Transverse colon (tissue), 4 donors: ENCODE measurements at regions not wholly inside any gene's neighbourhood (a gene's known extent, or its start where the extent isn't known, plus 50 kb on each side); places are given as distances from the start of the nearest gene placed in this dataset.

Source experiments
- DNase-seq: peaks from one replicate; pipeline ENCODE4 v3.0.0-alpha.2; 2019
- H3K27ac ChIP-seq, 4 donors: fragments of 200-600 bp; sonication (generic); 2 replicates each; pipeline ENCODE4 v1.5.1; 2016 to 2018; ENCODE audit warnings: inconsistent platforms in 4 of 4
- H3K27me3 ChIP-seq: fragments of 200-600 bp; sonication (generic); 2 replicates; pipeline ENCODE4 v1.5.1; 2017; ENCODE audit warnings: inconsistent platforms
- H3K36me3 ChIP-seq, 4 donors: fragments of 200-600 bp; sonication (generic); 2 replicates each; pipeline ENCODE4 v1.5.1; 2017 to 2019; ENCODE audit warnings: inconsistent platforms in 4 of 4
- H3K4me1 ChIP-seq, 4 donors: fragments of 200-600 bp; sonication (generic); 2 replicates each; pipeline ENCODE4 v1.5.1; 2017 to 2020; ENCODE audit warnings: inconsistent platforms in 4 of 4
- H3K4me3 ChIP-seq, 4 donors: fragments of 200-600 bp; sonication (generic); 1 replicate in 1 of 4; 2 replicates in 3 of 4; pipeline versions ENCODE4 v1.5.1 to v1.6.1; 2017 to 2019; ENCODE audit warnings: inconsistent platforms in 4 of 4
- H3K9me3 ChIP-seq, 2 donors: fragments of 200-600 bp; sonication (generic); 2 replicates each; pipeline ENCODE4 v1.5.1; 2017 to 2019; ENCODE audit warnings: inconsistent platforms in 2 of 2
- CTCF ChIP-seq, 5 experiments: fragments of 200-600 bp in 3 of 5; fragments of 450-650 bp in 2 of 5; sonication (generic) in 3 of 5; IDR thresholded peaks; 1 replicate in 2 of 5; 2 replicates in 3 of 5; pipeline ENCODE4 v1.5.1; 2016 to 2017; ENCODE audit warnings: antibody characterized with exemption in 5 of 5, inconsistent platforms in 3 of 5, mild to moderate bottlenecking in 2 of 5, moderate library complexity in 1 of 5
- EP300 ChIP-seq: sonication (generic); formaldehyde crosslinking; IDR thresholded peaks from one replicate; pipeline ENCODE4 v1.6.1; 2017; ENCODE audit warnings: antibody characterized with exemption, low read depth
- POLR2A ChIP-seq: fragments of 450-650 bp; IDR thresholded peaks from one replicate; pipeline ENCODE4 v1.6.1; 2016; ENCODE audit warnings: antibody characterized with exemption, mild to moderate bottlenecking, moderate library complexity
- POLR2AphosphoS5 ChIP-seq, 3 donors: sonication (generic); formaldehyde crosslinking; IDR thresholded peaks; one replicate each; pipeline ENCODE4 v1.6.1; 2016; ENCODE audit warnings: antibody characterized with exemption in 3 of 3
- WGBS, 2 donors: methylation state at CpG; one replicate each; pipeline ENCODE4 v1.1.5; 2018; ENCODE audit warnings: low coverage in 1 of 2; 5-methylcytosine and 5-hydroxymethylcytosine counted together
- in situ Hi-C, 4 donors: fragments of 200-750 bp; cut with MboI; loops; one replicate each; pipeline versions ENCODE4 v1.15.0 to v1.15.1; 2017; ENCODE audit warnings: low sequenced_read_pairs in 3 of 4, low pct_ligation_motif_present in 1 of 4, low pct_unique_long_range_greater_than_20kb in 1 of 4
- intact Hi-C: fragments of 100-400 bp; cut with DNase I; formaldehyde crosslinking; loops from one replicate; pipeline ENCODE4 v1.15.1; 2023; ENCODE audit warnings: low total_unique reads

- DNase-seq = no peak
- no peaks in the 10 kb centered on the region for H3K27me3 ChIP-seq
- H3K4me1 ChIP-seq = peaks cover 3 to 29% (median 8%) of the 10 kb centered on the region in 4 donors
- H3K27ac ChIP-seq = no peak overlapping the region
- in situ Hi-C loops = loop anchor here in 2 of 4 donors (25.0 kb wide), 1 partner anchor 691 kb away; no protein-coding TSS in a partner anchor
- TF ChIP-seq CTCF (IDR thresholded peaks at IDR 0.05) = no peak
- TF ChIP-seq POLR2A = no peak
- no peaks in the 10 kb centered on the region for H3K36me3 ChIP-seq
- H3K9me3 ChIP-seq = no peaks in the 10 kb centered on the region
- intact Hi-C loops = no loop called here
- H3K4me3 ChIP-seq = no peak overlapping the region
- WGBS, 2 donors = 45 to 67% methylated on average over 2 of the region's 2 CpGs
Measured at GRCh38 chr6:71396410-71396801, 107.8 kb downstream of the OGFRL1 start.

GRCh38 chr6:71399279-71399678 lies 110.7 kb downstream of the OGFRL1 start:
- H3K27me3 ChIP-seq = no peaks in the 10 kb centered on the region
- H3K4me3 ChIP-seq = no peak overlapping the region
- no peaks in the 10 kb centered on the region for H3K36me3 ChIP-seq
- TF ChIP-seq POLR2A = no peak
- TF ChIP-seq POLR2AphosphoS5 (IDR thresholded peaks at IDR 0.05) = no peak
- no peak for TF ChIP-seq CTCF (IDR thresholded peaks at IDR 0.05)
- TF ChIP-seq EP300 = no peak
- peaks cover 0 to 24% (median 4%) of the 10 kb centered on the region in 4 donors for H3K4me1 ChIP-seq
- H3K27ac ChIP-seq = no peak overlapping the region
- WGBS, 2 donors = 68 to 70% methylated on average over 2 of the region's 2 CpGs
- no peaks in the 10 kb centered on the region for H3K9me3 ChIP-seq
- in situ Hi-C loops (loop anchor here in 2 of 4 donors (25.0 kb wide), 1 partner anchor 688 kb away; no protein-coding TSS in a partner anchor), intact Hi-C loops (no loop called here)
- no peak for DNase-seq

- in situ Hi-C loops = no loop called here
- no peak for TF ChIP-seq CTCF (IDR thresholded peaks at IDR 0.05)
- TF ChIP-seq EP300 = no peak
- TF ChIP-seq POLR2A = no peak
- no peak for TF ChIP-seq POLR2AphosphoS5 (IDR thresholded peaks at IDR 0.05)
- peaks cover 0 to 16% (median 2%) of the 10 kb centered on the region in 4 donors for H3K4me1 ChIP-seq
- H3K27ac ChIP-seq = no peak overlapping the region
- no peaks in the 10 kb centered on the region for H3K27me3 ChIP-seq
- no peaks in the 10 kb centered on the region for H3K36me3 ChIP-seq
- intact Hi-C loops = no loop called here
- H3K9me3 ChIP-seq = no peaks in the 10 kb centered on the region
- DNase-seq = no peak
- no peak overlapping the region for H3K4me3 ChIP-seq
Measured at GRCh38 chr6:71400852-71401251, 112.2 kb downstream of the OGFRL1 start.

GRCh38 chr6:71402096-71402495 lies 113.5 kb downstream of the OGFRL1 start:
- DNase-seq = no peak
- intact Hi-C loops = no loop called here
- Histone ChIP-seq H3K27me3 (no peaks in the 10 kb centered on the region), H3K27ac (no peak overlapping the region), H3K9me3 (no peaks in the 10 kb centered on the region), H3K4me1 (peaks cover 0 to 16% (median 2%) of the 10 kb centered on the region in 4 donors), H3K4me3 (no peak overlapping the region), H3K36me3 (no peaks in the 10 kb centered on the region)
- in situ Hi-C loops = no loop called here
- TF ChIP-seq POLR2AphosphoS5 (IDR thresholded peaks at IDR 0.05) (no peak), POLR2A (no peak), EP300 (no peak), CTCF (IDR thresholded peaks at IDR 0.05) (no peak)
- 71 to 100% methylated on average over 1 to 3 of the region's 3 CpGs for WGBS, 2 donors
